ENCODE measurements at regions not wholly inside any gene's neighbourhood (a gene's known extent, or its start where the extent isn't known, plus 50 kb on each side); places are given as distances from the start of the nearest gene placed in this dataset.
"Not testable (repeated sequence)": the region's sequence is repeated elsewhere in the genome, so short reads cannot be mapped to it uniquely, and the experiment has no call there.

DNA sequence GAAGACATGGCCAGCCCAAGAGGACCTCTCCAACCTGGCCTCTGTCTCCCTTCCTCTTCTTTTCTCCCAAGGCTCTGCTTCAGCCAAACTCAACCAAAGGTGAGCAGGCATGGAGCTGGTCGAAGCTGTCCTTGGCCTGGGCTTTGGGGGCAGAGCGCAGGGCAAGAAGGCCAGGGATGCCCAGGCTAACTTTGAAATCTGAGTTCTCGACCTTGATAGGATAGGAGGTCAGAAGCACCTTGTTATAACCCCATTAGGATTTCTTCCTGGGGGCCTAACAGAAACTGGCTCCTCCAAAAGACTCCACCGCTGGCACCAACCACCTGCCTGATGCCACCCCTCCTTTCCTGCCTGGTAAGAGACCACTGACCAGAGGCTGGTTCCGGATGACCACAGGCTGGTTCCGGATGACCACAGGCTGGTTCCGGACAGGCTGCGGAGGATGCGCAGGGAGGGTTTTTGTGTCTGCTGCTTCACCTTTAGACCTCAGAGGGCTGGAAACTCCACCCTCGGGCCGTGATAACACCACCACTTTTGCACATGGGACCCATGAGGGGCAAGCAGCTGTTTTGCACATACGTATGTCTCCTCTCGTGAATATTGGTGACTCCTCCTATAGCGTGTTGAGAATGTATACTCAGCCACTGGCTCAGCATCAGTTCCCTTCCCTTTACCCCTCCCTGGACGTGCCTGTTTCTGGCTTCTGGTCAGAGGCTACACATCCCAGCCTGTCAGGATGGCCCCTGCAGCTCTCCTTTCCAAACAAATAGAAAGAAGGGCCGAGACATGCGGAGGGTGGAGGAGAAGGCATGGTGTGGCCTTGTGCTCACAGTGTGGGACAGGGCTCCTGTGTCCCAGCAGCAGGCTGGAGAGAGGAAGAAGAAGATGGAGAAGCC, 140.1 kb downstream of the DNAJB6 start:
- Histone ChIP-seq H3K79me2 (ENCODE audit: low read length) (no peaks in the 10 kb centered on the region), H3K27ac (ENCODE audit: low read length) (no peak overlapping the region), H3K4me1 (ENCODE audit: insufficient read depth, low read length) (no peaks in the 10 kb centered on the region), H3K9me3 (ENCODE audit: low read length) (peaks cover 13% of the 10 kb centered on the region), H3K4me3 (ENCODE audit: low read length) (no peak overlapping the region), H3K4me2 (ENCODE audit: low read length) (no peak overlapping the region), H3K9ac (ENCODE audit: low read length) (no peak overlapping the region), H4K20me1 (ENCODE audit: low read length) (no peaks in the 10 kb centered on the region), H3K27me3 (ENCODE audit: low read length) (no peaks in the 10 kb centered on the region), H3K36me3 (ENCODE audit: low read depth, low read length) (no peaks in the 10 kb centered on the region), H2AFZ (ENCODE audit: low read length) (no peak overlapping the region), H3K9me2 (replicated peaks; ENCODE audit: low read length) (no peaks in the 10 kb centered on the region), H3F3A (ENCODE audit: low read length, unreplicated experiment) (no peaks in the 10 kb centered on the region)
- DNase-seq: no peak
- BruUV-seq (replicated peaks): no TSS peak
- intact Hi-C loops (cut with micrococcal nuclease): no loop called here
- ChIA-PET POLR2A (ENCODE audit: unreplicated experiment) (no interaction called here), CTCF (no interaction called here)
- no peak; the same call in 1 of the 2 replicates for ATAC-seq
- no peak for TF ChIP-seq EZH2 (IDR thresholded peaks at IDR 0.05; ENCODE audit: low read length, unreplicated experiment)
- no peak for TF ChIP-seq CTCF (conservative IDR thresholded peaks at IDR 0.05; ENCODE audit: low read depth, low read length)
- no peak for TF ChIP-seq EZH2phosphoT487 (IDR thresholded peaks at IDR 0.05; ENCODE audit: borderline replicate concordance, low read length)

DNA sequence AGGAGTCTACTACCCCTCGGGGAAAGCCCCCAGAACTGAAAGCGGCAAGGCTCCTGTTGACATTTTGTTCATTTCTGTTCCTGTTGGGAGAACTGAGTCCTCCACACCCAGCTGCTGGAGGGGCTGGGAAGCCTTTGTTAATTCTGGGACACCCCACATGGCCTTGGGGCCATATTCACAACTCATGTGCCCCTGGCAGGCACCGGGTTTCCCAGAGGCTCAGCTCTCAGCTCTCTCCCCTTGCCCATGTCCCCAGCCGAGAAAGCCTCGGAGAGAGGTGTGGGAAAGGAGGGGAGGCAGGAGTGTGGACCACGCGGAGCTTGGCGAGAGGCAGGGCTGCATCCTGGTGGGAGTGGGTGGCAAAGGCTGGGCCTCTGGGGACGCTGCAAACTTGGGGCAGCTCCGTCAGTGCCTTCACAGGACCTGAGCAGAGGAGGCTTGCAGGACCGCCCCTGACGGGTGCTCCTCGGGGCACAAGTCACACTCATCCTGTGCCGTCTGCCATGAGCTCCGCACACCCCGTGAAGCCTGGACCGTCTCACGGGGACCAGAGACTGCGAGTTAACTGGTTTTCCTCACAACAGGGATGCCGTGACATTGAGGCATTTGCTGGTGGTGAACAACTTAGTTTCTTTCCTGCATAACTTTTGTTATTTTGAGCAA, 140.9 kb downstream of the DNAJB6 start:
- BruUV-seq (replicated peaks): no TSS peak
- no peaks in the 10 kb centered on the region for H3K36me3 ChIP-seq (ENCODE audit: low read depth, low read length)
- CTCF ChIA-PET: no interaction called here
- DNase-seq: no peak
- no peaks in the 10 kb centered on the region for H4K20me1 ChIP-seq (ENCODE audit: low read length)
- intact Hi-C loops (cut with micrococcal nuclease): no loop called here
- H3K79me2 ChIP-seq (ENCODE audit: low read length): no peaks in the 10 kb centered on the region
- no peak overlapping the region for H3K4me2 ChIP-seq (ENCODE audit: low read length)
- H3K27ac ChIP-seq (ENCODE audit: low read length): no peak overlapping the region
- no peaks in the 10 kb centered on the region for H3K4me1 ChIP-seq (ENCODE audit: insufficient read depth, low read length)
- H3K9ac ChIP-seq (ENCODE audit: low read length): no peak overlapping the region
- no peaks in the 10 kb centered on the region for H3F3A ChIP-seq (ENCODE audit: low read length, unreplicated experiment)
- H3K27me3 ChIP-seq (ENCODE audit: low read length): no peaks in the 10 kb centered on the region
- H3K4me3 ChIP-seq (ENCODE audit: low read length): no peak overlapping the region
- POLR2A ChIA-PET (ENCODE audit: unreplicated experiment): no interaction called here
- peaks cover 11% of the 10 kb centered on the region for H3K9me3 ChIP-seq (ENCODE audit: low read length)
- no peak for ATAC-seq
- TF ChIP-seq CTCF (conservative IDR thresholded peaks at IDR 0.05; ENCODE audit: low read depth, low read length) (no peak), EZH2 (IDR thresholded peaks at IDR 0.05; ENCODE audit: low read length, unreplicated experiment) (no peak), EZH2phosphoT487 (IDR thresholded peaks at IDR 0.05; ENCODE audit: borderline replicate concordance, low read length) (no peak)
- no peaks in the 10 kb centered on the region for H3K9me2 ChIP-seq (replicated peaks; ENCODE audit: low read length)
- H2AFZ ChIP-seq (ENCODE audit: low read length): no peak overlapping the region

DNA sequence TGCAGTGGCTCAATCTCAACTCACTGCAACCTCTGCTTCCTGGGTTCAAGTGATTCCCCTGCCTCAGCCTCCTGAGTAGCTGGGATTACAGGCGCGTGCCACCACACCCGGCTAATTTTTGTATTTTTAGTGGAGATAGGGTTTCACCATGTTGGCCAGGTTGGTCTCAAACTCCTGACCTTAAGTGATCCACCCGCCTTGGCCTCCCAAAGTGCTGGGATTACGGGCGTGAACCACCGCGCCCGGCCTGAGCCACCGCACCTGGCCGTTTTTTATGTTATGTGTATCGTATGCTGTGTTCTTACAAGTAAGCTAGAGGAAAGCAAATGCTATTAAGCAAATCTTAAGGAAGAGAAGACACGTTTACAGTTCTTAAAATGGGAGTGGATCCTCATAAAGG, 141.8 kb downstream of the DNAJB6 start:
- ATAC-seq; H3K4me2 ChIP-seq (ENCODE audit: low read length); H3K79me2 ChIP-seq (ENCODE audit: low read length); H3F3A ChIP-seq (ENCODE audit: low read length, unreplicated experiment); H3K9me2 ChIP-seq (replicated peaks; ENCODE audit: low read length); H2AFZ ChIP-seq (ENCODE audit: low read length); H3K27me3 ChIP-seq (ENCODE audit: low read length); H3K4me1 ChIP-seq (ENCODE audit: insufficient read depth, low read length); H4K20me1 ChIP-seq (ENCODE audit: low read length); POLR2A ChIA-PET (ENCODE audit: unreplicated experiment); H3K9me3 ChIP-seq (ENCODE audit: low read length); H3K36me3 ChIP-seq (ENCODE audit: low read depth, low read length); H3K27ac ChIP-seq (ENCODE audit: low read length); H3K9ac ChIP-seq (ENCODE audit: low read length); CTCF ChIA-PET; intact Hi-C loops (cut with micrococcal nuclease); H3K4me3 ChIP-seq (ENCODE audit: low read length); BruUV-seq (replicated peaks); DNase-seq: not testable (repeated sequence)
